LoVo (cell line): ENCODE measurements at regions not wholly inside any gene's neighbourhood (a gene's known extent, or its start where the extent isn't known, plus 50 kb on each side); places are given as distances from the start of the nearest gene placed in this dataset.
"Not testable (repeated sequence)": the region's sequence is repeated elsewhere in the genome, so short reads cannot be mapped to it uniquely, and the experiment has no call there.

Experiments used
- DNase-seq: peaks from one replicate; pipeline ENCODE4 v3.0.0-alpha.2; 2016; ENCODE audit warnings: low spot score

DNA sequence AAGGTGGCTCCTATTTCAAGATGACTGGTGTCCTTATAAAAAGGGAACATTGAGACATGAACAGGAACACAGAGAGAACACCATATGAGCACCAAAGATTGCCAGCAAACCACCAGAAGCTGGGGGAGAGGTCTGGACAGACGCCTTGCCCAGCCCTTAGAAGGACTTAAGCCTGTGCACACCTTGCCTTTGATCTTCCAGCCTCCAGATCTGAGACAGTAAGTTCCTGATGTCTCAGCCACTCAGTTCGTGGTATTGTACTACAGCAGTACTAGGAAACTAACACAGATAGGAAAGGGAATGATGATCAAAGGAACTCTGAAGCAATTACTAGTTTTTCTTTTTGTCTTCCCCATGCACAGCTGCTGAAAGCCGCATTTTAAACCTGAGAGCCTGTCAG, 137.3 kb upstream of the FHL2 start:
- no peak for DNase-seq

DNA sequence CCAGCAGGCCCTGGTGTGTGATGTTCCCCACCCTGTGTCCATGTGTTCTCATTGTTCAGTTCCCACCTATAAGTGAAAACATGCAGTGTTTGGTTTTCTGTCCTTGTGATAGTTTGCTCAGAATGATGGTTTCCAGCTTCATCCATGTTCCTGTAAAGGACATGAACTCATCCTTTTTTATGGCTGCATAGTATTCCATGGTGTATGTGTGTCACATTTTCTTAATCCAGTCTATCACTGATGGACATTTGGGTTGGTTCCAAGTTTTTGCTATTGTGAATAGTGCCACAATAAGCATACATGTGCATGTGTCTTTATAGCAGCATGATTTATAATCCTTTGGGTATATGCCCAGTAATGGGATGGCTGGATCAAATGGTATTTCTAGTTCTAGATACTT, 130.4 kb upstream of the FHL2 start:
- not testable (repeated sequence) for DNase-seq

DNA sequence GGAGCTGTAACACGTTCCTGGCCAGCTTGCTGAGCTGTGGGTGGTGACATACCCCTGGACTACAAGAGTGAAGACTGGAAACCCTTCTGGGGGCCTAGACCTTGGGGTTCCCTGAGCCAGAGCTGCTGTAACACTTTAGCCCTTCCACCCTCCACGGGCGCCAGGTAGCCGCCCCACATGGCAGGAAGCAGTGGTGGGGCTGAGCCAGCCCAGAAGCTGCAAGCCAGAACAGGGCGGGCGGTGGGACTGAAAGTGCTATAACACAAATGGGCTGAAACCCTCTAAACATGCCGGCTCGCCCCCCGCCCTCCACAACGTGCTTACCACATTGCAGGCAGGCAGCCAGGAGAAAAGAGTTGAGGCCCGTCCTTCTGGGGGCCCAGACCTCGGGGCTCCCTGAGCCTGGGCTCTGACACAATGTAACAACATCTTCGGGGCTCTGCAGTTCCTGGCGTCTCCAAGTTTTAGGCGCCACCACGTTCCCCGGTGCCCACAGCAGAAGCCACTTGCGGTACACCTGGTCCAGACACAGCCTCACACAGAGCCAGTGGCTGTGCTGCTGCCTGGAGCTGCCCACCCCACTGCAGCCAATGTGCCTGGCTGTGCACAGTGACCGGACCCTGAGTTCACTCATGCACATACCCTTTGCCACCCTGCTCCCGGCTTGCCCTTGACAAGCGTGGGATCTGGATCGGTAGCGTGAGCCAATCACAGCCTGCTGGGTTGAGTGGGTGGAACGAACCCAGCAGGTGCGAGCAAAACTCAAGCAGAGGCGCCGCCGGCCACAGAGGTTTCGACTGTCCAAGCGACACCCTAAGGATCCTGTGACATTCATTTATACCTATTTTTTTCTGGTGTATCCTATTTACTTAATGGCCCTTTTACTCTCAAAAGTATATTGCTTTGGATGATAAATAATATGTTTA, 127.4 kb upstream of the FHL2 start:
- no peak for DNase-seq

DNA sequence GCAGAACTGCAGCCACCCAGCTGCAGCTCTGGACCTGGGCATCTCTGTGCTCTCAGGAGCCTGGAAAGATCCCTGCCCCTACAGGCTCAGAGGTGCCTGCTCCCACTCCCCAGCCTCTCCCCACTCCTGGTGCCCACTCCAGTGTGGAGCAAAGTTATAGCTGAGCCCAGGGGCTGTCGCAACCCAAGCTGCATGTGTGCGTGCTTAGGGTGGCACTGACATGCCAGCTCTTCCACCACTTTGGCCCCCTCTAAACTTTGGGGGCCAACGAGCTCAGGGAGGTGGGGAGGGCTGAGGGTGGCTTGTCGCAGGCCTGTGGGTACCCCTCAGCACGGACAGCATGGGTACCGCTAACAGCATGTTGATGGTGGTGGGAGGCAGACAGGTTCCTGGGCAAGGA, 126.3 kb upstream of the FHL2 start:
- no peak for DNase-seq

DNA sequence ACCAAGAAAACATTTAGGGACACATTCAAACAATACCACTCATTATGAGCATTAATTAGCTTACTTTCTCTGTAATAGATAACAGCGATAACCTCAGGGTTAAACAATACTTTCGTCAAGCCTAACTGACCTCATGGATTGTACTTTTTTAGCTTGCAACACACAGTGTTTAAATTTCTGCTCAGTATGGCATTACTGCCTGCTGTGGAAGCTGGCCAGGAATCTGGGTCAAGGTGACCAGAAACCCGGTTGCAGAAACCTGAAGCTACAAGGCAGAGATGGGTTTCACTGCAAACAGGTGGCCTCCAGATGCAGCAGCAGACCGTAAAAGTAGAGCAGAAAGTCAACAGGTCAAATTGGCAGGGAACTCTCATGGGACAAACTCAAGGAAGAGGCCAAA, 123.8 kb upstream of the FHL2 start:
- DNase-seq: no peak

DNA sequence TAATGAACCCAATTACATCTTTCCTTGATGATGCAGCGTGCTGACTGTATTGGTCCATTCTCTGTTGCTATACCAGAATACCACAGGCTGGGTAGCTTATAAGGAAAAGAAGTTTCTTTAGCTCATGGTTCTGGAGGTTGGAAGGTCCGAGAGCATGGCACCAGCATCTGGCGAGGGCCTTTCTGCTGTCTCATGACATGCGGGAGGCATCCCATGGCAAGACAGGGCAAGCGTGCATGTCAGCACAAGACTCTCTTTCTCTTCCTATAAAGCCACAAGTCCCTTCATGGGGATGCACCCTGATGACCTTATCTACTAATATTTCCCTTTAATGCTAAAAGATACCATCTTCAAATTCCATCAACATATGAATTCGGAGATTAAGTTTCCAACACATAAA, 122.8 kb upstream of the FHL2 start:
- DNase-seq: no peak

DNA sequence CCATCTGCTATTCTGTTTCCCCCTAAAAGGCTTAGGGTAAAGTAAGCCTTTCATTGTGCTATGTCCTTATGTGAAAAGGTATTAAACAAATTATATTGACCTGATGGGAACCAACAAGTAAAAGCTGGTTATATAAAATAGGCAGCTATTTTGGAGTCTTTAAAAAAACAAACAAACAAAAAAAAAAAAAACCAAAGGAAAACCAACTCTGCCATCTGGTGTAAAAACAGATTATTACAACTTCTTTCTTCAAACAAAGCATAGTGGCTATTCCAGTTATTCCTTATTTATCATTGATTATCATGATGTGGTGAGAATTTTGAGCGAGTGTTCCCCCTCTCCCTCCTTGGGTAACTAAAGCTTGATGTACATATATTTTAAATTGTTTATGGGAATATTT, 122.3 kb upstream of the FHL2 start:
- DNase-seq: peak; percentile 49

DNA sequence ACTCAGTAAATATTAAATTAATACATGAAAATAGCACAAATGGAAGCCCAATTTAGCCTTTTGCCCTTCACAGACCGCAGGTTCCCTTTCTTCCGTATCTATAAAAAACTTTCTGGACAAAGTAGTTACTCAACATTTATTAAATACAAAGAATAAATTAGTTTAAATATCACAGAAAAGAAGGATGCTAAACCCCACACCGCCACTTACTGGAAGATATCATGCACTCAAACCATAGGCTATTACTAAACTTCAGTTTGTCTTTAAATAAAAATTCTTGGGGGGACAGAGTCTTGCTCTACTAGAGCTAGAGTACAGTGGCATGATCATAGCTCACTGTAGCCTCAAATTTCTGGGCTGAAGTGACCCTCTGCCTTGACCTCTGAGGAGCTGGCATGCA, 120.7 kb upstream of the FHL2 start:
- no peak for DNase-seq

DNA sequence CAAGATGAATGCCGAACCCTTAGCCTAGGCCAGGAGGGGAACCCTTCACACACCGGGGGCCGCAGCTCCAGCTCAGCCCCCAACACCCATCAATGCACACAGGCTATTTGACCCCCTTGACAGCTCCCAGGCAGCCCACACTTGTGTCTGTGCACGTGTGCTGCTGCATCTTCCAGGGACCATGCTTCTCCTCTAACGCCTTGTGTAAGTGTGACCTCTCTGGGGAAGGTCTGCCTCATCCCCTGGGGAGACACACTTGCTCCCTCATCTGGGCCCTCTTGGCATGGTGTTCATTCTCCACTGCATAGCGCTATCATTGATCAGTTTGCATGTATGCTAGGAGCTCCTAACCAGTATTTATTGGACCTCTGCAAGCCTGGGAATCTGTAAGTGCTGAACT, 120.0 kb upstream of the FHL2 start:
- no peak for DNase-seq

DNA sequence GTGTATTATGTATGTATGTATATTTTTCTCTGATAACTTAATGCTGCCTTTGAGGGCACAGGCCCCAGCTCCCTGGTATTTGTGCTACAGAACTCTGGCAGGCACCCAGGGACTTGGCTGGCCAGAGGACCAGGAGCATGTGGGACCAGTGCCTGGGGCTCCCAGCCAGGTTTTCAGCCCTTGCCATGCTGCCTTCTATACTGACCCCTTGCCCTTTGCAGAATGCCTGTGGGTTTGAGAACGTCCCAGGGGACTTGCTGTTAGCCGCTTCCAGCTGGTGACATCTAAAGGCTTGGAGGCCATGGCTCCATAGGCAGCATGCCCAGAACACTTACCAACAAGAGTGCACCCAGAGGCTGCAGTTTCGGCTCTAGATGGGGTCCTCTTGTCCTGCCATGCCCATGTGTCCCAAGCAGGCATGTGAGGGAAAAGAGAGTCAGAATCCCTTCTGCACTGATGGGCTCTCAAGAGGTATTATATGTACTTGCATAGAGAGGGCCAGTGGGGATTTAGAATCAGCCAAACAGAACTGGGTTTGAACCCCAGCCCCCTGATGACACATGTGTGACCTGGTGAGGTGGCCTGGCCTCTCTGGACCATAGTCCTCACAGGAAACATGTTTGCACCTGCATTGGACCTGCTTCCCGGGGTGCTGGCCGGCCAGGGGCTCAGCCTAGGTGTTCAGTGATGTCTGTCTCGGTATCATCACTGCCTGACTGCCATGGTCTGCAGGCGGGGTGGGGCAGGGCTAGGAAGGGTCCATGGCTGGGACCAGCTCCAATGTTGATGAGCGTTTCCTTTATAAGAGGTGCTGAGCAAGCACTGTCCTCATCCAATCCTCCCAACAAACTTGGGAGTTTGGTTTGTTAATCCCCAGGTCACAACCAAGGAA, 119.2 kb upstream of the FHL2 start:
- DNase-seq: peak; percentile 28

DNA sequence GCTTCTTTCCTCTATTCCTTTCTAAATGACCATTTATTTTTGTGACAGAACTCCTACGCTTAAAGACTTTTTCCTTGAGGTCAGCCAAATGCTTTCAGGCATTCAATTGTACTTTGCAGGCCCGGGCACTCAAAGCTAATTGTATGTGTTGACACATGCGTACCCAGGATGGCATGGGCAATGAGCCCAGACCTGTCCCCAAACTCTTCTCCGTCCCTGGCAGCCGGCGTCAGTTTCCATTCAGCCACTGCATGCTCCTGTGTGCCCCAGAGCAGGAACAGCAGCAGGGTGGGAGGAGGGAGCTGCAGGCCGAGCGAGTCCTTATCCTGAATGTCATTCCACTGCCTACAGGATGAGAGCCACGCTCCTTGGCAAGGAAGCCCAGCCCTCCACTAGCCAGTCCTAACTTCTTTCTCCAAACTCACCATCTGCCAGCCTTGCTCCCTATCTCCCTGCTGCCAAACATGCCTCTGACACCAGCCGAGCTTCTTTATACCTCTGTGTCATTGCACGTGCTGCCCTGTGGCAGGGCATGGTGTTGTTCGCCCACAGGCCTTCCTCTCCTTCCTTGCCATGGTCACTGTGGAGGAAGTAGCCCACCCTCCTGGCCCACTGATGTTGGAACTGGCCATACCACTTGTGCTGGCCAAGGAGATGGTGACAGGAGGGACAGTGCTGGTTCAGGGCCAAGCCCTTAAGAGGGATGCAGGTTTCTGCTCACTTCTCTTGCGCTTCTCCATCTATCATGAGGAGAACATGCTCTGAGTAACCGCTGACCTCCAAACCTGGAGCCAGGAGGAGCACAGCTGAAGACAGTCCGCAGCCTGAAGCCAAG, 116.9 kb upstream of the FHL2 start:
- no peak for DNase-seq

DNA sequence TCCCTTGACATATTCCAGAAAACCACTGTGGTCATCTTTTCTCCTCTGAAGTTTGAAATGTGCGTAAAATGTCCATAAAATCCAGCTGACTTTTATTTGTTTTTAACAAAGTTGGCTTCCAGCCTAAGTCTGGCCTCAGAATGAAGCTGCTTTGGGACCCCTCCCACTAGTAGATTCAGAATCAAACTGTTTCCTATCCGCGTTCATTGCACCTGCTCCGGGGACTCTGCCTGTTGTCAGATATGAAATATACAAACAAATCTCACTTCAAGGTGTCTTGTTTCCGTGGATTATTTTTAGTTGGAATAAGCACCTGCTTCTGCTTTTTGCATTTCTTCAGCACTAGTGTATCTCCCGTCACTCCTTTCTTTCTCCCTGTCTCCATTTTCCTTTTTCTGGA, 115.7 kb upstream of the FHL2 start:
- no peak for DNase-seq

DNA sequence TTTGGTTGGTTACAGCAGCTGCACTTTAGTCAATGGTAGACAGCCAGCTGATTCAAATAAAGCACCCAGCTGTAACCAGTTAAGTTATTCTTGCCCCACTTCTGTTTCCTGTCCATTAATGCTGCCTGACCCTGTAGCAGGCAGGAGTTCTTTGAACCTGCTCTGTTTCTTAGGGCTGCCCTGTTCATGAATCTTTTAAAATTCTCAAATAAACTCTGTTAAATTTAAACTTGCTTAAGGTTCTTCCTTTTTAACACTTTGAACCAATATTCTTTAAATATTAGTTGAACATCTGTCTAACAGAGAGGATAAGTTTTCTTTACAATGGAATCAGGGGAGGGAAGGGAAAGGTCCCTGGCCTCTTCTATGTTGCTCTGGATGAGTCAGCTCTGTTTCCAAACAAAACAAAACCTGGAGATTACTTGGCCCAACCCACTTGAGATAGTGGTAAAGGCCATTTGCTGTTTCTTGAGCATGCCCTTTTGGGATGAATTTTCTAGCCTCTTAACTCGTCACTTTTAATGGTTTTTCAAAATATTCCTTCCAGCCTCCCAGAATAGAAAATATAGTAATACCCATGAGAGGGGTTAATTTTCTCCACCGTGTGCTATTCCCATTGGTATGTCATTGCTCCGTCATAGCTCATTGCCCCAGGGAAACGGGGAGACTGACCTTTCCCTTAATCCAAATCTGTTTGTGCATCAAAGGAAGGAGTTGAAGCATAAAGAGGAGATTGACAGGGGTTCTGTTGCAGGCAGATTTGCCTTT, 112.1 kb upstream of the FHL2 start:
- DNase-seq: peak; percentile 66

DNA sequence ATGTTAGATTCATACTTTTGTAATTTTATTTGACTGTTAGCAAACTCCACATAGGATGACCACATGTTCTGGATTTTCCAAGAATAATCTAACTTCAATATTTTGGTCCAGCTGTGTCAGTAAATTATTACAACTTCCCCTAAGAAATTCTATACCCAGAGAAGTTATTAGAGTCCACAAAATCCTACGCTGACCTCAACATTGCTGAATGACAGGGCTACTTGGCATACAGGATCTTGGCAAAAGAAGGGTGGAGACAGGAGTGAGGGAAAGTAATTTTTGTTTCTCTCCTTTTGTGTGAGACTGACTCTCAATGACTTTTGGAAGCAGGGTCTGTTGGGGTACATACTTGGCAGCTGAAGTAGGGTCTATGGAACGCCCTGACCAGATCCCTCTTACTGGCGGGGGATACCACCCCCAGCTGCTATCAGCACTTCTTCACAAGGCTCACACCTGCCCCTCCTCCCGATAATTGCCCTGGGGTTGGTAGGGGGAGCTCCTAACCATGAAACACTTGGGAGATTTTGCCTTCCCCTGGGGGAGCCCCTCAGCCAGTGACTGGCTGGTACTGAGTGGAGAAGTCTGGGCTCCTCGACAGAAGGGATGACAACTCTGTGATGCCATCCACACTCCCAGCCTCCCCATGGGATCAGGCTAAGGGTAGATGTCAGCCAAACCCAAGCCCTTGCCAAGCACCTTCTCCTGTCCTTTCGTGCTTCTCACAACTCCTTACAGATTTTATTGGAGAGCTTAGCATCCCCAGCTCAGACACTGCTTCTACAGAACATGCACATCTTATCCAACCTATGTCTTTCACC, 110.6 kb upstream of the FHL2 start:
- DNase-seq: no peak

DNA sequence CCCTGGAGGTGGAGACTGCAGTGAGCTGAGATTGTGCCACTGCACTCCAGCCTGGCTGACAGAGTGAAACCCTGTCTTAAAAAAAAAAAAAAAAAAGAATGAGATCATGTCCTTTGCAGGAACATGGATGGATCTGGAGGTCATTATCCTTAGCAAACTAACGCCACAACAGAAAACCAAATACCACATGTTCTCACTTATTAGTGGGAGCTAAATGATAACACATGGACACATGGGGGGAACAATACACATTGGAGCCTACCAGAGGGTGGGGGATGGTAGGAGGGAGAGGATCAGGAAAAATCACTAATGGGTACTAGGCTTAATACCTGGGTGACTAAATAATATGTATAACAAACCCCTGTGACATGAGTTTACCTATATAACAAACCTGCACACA, 108.0 kb upstream of the FHL2 start:
- DNase-seq: not testable (repeated sequence)

DNA sequence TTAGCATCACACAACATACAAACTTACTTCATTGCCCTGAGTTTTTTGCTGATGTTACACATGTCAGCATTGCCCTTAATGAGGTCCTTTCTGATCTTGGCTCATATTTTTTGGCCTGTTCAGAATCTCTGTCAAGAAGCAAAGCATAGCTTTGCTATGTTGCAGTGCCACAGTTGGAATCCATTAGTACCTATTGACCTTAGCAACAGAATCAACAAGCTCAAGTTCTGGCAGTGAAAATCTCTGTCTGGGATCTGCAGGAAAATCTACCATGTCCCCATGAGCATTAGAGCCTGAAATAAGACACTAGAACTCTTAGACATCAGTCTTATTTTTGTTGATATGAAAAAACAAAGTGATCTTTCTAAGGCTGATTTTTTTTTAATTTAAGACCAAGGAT, 105.6 kb upstream of the FHL2 start:
- no peak for DNase-seq

DNA sequence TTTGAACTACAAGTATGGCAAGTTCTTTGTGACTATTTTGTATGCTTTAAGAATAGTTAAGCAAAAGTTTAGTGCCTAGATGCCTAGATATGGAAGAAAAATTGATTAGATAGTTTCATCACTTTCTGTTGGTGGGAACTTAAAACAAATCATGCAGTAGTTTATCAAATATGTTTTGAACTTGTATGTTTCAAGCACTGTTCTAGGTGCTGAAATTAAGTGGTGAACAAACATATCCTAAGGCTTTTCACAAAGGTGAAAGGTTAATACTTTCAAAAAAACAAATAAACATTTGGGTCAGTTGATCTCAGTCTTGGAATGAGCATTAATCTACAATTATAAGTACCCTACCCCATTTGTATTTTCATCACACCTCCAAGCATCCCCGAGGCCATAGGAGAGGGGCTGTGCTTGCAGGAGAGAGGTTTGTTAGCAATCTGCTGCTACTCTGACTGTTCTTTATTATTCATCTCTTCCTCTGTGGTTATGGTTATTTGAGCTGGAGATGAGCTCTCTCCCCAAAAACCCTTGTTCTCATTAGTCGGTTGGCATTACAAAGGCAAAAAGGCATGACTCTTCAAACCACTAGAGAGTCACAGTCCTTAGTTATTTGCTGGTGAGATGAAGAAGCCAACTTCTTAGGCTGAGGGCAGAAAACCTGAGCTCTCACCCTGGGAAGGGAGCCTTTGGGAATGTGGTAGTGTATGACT, 103.9 kb upstream of the FHL2 start:
- DNase-seq: no peak

DNA sequence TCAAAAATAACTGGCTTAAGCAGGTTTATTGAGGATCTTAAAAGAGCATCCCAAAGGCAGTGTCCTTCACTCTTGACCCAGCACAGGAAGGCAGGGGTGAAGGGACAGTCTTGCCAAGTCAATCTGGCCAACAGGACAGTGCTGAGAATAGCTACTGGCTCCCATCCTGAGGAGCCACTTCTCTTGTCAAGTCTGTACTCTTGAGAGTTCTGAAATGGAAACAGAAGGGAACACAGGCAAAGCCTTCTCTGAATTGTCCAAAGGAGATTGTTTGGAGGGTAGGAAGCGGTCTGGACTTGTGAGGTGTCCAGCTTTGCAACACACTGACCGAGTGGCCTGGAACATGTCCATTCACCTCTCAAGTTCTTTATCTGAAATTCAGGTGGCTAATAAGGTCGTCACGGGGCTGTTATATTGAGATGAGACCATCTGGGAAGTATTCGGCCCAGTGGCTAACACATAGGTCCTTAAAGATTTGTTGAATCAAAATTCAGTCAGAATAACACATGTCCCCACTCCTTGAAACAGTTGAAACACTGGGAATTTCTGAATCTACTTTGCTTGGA, 99.5 kb upstream of the FHL2 start:
- DNase-seq: no peak

DNA sequence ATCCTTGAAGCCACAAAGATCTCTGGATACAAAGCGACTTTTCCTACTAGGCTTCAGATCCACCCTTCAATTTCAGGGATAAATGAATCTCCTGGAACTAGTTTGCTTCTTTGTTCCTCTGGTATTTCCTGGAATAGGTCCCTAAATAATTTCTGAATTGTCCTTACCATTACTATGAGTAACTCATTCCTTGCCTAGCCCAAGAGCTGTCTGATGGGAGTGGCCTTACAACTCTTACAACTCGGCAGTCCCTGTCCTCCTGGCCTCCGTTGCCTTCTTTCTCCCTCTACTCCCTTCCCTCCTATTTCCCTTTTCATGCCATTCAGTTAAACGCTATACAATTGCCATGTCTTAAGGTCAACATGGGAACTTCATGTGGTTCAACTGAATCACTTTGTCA, 98.2 kb upstream of the FHL2 start:
- DNase-seq: no peak

DNA sequence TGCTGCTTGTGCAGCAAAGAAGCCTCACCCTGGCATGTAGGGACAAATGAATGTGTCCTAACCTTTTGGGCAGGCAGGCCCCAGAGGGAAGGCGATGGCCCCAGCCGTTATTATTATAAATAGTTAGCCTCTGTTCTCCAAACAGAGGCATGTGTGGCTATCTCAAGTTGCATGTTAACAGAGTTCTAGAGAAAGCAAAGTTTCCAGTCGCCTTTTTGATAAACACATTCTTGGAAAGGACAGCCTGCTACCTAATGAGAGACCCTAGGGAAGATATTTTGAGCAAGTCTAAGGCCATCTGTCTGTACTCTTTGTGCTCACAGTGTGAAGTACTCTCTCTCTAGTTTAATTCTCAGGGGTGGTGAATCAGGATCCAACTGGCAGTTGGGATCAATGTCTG, 97.4 kb upstream of the FHL2 start:
- no peak for DNase-seq
